Activated CD8-positive, alpha-beta memory T cell treated with anti-CD3 and anti-CD28 coated beads for 48 hours (primary cell): ENCODE measurements at regions not wholly inside any gene's neighbourhood (a gene's known extent, or its start where the extent isn't known, plus 50 kb on each side); places are given as distances from the start of the nearest gene placed in this dataset.

Experiments used
- DNase-seq, 3 experiments: peaks; one replicate each; pipeline ENCODE4 v3.0.0-alpha.2; 2020; ENCODE audit warnings: low read depth in 2 of 3, low spot score in 2 of 3

GRCh38 chr10:44064987-44065787 lies 319.7 kb downstream of the CXCL12 start:
- no peak for DNase-seq

GRCh38 chr10:44064317-44064716 lies 320.6 kb downstream of the CXCL12 start:
- no peak for DNase-seq

GRCh38 chr10:44063686-44064085 lies 321.2 kb downstream of the CXCL12 start:
- DNase-seq: no peak

GRCh38 chr10:44060719-44061118 lies 324.2 kb downstream of the CXCL12 start:
- no peak for DNase-seq

- DNase-seq: no peak
Observed at GRCh38 chr10:44060221-44060620, 324.7 kb downstream of the CXCL12 start.

- no peak for DNase-seq
Observed at GRCh38 chr10:44058259-44058658, 326.6 kb downstream of the CXCL12 start.

GRCh38 chr10:44056967-44057805 lies 327.7 kb downstream of the CXCL12 start:
- no peak for DNase-seq

- DNase-seq: no peak
Observed at GRCh38 chr10:44056206-44056605, 328.7 kb downstream of the CXCL12 start.

GRCh38 chr10:44054046-44054445 lies 330.9 kb downstream of the CXCL12 start:
- no peak for DNase-seq

- no peak for DNase-seq
Observed at GRCh38 chr10:44053391-44053790, 331.5 kb downstream of the CXCL12 start.

GRCh38 chr10:44051584-44052385 lies 333.1 kb downstream of the CXCL12 start:
- no peak for DNase-seq

GRCh38 chr10:44051091-44051490 lies 333.8 kb downstream of the CXCL12 start:
- no peak for DNase-seq

- DNase-seq: no peak
Observed at GRCh38 chr10:44049301-44050015, 335.4 kb downstream of the CXCL12 start.

- DNase-seq: no peak
Observed at GRCh38 chr10:44047361-44047760, 337.5 kb downstream of the CXCL12 start.

GRCh38 chr10:44046605-44047004 lies 338.3 kb downstream of the CXCL12 start:
- DNase-seq: no peak

- no peak for DNase-seq
Observed at GRCh38 chr10:44045020-44045419, 339.9 kb downstream of the CXCL12 start.

GRCh38 chr10:44044549-44044948 lies 340.3 kb downstream of the CXCL12 start:
- no peak for DNase-seq

GRCh38 chr10:44043646-44044375 lies 341.1 kb downstream of the CXCL12 start:
- DNase-seq: no peak

- DNase-seq: no peak
Observed at GRCh38 chr10:44042926-44043602, 341.8 kb downstream of the CXCL12 start.
